Stimulated activated CD8-positive, alpha-beta memory T cell treated with anti-CD3 and anti-CD28 coated beads, Interleukin-2, amount 100 ng/mL, for 1 hour (primary cell): ENCODE measurements at regions not wholly inside any gene's neighbourhood (a gene's known extent, or its start where the extent isn't known, plus 50 kb on each side); places are given as distances from the start of the nearest gene placed in this dataset.

Experiments used
- DNase-seq, 2 donors: peaks; one replicate each; pipeline ENCODE4 v3.0.0-alpha.2; 2020; ENCODE audit warnings: low read depth in 2 of 2

DNA sequence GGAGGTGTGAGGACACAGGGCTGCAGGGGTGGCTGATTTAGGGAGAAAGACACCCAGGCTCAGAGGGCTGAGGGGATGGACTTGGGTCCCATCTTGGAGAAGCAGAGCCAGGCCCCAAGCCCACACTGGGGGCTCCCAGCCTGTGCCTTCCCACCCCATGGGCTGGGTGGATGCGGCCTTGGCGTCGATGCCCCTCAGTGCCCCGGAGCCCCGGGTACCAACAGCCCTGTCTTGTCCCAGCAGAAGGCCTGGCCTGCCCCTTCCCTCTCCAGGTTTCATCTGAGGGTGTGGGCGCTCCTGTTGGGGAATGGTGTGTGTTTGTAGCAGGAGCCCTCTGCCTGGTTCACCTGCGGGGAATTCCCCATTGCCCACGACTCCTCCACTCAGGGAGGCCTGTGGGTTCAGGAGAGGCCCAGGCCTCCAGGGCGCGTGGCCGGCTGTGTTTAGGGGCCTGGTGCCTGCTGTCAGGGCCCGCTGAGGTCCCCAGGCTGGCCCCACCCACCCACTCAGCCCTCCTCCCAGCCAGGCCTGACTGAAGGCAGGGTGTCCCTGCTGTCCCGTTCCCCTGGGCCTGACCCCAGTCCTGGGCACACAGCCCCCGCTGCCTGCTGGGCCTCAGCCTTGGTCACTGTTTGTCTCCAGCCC lies 51.1 kb upstream of the BEGAIN start:
- no peak for DNase-seq

DNA sequence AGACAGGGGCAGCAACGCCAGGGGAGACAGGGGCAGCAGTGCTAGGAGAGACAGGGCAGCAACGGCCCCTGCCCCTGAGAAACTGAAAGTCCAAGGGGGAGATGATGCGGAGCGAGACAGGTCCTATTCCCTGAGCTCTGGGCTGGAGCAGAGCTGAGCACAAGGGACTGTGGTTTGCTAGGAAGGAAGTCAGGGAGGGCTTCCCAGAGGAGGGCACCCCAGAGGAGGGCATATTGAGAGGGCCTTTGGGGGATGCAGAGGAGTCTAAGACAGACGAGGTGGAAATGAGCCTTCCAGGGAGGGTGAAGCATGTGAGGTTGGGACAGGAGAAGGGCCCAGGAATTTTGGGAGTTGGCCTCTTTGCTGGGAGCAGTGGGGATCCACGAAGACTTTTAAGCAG lies 52.1 kb upstream of the BEGAIN start:
- no peak for DNase-seq

DNA sequence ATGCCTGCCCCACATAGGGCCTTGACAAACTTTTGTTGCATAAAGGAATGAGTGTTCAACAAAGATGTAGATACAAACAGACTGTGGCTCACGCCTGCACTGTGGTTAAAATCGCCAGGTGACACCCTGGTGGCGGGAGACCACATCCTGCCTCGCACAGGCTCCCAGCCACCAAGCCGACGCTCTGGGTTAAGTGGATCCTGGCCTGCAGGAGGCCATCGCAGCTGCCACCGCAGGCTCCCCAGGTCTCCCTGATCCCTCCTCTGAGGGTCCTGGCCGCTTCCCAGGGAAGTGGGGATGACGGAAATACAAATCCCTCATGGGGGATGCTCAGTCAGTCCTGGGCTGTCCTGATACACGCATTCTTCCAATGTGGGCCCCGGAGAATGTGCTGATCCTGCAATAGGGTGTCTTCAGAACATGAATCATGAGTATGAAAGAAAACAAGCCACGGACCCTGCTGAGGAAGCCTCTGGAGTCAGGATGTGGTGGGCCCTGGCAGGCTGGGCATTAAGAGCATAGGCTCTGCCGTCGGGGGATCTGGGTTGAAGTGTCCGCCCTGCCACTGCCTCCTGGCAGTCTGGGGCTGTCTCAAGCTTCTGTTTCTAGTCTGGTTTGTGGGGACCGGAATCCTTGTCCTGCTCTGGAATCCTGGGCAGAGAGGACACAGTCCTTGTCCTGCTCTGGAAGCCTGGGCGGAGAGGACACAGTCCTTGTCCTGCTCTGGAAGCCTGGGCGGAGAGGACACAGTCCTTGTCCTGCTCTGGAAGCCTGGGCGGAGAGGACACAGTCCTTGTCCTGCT lies 53.5 kb upstream of the BEGAIN start:
- peak; percentile 43 to 52 for DNase-seq

DNA sequence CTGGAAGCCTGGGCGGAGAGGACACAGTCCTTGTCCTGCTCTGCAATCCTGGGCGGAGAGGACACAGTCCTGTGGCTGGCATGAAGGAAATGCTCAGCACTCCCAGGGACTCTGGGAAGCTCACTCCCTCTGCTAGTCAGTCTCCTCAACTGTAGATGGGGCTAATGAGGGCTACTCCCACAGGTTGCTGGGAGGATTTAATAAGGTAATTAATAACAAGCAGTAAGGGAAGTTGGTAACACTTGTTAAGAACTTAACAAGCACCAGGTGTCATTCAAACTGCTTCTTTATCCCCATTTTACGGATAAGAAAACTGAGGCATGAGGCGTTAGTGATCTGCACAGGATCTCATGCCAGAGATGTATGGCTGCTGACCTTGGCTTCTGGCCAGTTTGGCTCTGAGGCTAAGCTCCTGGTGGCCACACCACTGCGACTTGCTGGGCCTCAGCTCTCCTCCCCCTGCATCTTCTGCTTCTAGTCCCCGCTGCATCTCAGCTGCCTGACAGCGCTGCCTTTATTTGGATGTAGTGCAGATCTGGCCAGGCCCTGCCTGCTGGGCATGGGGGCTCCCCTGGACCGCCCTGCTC lies 54.1 kb upstream of the BEGAIN start:
- DNase-seq: no peak

DNA sequence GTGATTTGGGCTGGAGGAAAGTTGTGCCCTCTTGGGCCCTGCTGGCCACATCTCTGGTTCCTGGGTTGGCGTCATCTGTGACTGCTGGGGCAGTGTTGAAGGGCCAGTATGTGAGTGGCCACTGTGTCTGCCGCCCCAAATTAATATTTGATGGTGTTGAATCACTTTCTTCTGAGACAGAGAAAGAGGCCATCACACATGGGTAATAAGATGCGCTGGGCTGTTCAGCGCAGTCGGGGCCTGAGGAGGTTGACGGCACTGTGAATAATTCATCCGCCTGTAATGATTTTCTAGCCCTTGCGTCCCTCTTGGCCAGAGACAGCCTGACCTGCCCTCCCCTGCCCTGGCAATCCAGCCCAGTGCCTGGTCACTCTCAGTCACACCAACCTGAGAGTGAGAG lies 56.2 kb upstream of the BEGAIN start:
- no peak for DNase-seq

DNA sequence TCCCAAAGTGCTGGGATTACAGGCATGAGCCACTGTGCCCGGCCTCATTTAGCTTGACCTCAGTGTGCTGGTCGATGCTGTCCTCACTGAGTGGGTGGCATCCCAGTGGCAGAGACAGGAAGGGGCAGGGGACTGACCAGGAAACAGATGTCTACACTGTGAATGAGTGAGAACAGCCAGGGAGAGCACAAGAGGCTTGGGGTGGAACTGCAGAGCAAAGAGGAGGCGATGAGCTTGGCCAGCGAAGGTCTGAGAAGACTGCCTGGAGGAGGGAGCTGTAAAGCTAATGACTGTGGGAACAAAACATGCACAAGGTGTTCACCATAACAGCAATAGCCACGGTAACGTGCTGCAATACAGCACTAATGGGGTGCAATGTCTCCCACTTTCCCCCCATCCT lies 57.2 kb upstream of the BEGAIN start:
- DNase-seq: no peak

DNA sequence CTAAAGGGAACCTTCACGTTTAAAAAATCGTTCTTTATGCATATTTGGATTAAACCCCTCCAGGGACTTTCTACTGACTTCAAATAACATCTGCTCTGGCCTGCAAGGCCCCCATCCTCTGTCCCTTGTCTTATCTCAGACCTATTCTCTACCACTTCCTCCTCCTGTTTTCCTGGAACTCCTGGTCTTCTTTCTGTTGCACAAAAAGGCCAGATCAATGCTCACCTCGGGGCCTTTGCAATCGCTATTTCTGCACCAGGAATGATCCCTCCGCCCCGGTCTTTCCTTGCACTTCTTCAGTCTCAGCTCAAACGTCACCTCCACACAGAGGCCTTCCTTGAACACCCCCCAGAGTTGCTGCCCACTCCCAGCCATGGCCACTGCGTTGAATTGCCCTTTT lies 57.6 kb upstream of the BEGAIN start:
- DNase-seq: no peak

DNA sequence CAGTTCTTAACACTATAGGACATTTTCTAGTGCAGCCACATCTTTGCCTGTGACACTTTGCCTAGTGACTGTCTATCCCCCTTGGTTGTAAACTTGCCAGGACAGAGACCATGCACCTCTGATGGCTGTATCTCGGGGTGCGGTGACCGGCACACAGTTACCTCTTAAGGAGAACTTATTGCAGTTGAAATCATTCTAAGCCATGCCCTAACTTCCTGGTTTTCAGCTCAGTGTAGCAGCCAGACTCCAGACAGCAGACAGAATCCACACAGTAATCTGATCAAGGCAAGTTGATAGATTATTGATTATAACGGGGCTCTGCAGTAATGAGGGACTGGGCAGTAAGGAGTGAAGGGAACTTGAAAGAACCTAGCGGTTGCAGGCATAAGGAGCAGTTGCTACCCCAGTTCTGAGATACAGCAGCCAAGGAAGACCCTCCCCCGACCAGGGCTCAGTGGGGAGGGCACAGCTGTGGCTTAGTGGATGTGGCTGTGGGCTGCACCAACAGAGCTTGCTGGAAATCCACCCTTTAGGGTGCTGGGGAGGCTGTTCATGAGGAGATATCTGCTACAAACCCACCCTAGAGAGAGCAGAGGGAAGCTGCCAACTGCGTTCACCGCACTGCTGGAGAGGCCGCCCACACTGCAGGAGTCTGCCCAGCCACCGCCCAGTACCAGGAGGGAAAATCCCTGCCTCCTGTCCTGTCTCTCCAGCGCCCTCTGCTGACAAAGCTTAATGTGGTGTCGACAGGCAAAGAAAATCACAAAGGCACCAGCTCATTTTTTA lies 58.2 kb upstream of the BEGAIN start:
- DNase-seq: peak; percentile 63 to 75

DNA sequence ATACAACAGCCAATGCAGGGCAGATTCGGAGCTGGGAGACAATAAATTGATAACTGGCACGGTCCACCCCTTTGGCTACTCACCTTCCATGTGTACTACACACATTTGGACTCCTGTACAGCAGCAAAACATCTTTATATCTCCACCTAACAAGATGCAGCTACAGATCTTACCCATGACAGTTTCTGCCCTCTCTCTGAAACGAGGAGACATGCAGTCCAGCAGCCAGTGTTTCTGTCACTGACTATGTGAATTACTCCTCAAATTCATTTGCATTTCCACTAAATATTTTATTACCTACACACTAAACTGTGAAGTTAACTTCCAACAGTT lies 58.7 kb upstream of the BEGAIN start:
- no peak for DNase-seq

DNA sequence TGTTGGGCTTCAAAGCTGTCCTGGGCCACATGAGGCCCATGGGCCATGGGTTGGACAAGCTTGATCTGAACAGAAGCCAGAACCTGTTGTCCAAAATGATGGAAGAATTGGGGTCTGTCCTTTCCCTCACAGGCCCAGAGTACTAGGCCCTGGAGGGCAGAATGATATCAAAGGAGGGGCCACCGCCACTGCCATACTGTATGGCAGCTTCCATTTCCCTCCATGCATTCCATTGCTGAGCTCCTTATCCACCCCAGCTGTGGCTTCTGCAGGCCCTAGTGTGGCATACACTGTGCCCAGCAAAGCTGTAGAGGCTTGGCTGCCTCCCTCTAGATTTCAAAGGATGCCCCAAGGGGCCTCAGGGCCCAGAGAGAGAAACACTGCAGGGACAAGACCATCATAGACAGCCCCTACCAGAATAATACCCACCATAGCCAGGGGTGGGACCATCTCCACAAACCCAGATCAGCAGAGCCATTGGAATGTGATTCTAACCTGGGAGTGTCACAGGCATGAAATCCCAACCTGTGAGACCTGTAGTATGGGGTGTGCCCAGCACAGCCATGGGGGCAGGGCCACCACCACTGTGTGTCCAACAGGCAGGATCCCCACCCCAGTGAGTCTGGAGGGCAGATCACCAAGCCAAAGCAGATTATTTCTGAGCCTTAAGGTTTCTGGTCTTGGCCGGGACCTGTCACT lies 61.4 kb upstream of the BEGAIN start:
- DNase-seq: no peak

DNA sequence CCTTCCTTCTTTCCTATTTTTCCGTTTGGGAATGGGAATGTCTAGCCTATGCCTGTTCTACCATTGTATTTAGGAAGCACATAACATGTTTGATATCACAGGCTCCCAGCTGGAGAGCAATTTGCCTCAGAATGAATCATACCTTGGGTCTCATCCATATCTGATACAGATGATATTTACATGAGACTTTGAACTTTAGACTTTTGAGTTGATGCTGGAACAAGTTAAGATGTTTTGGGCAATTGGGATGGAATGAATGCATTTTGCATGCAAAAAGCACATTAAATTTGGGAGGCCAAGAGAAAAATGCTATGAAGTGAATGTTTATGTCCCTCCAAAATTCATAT lies 61.9 kb upstream of the BEGAIN start:
- no peak for DNase-seq

DNA sequence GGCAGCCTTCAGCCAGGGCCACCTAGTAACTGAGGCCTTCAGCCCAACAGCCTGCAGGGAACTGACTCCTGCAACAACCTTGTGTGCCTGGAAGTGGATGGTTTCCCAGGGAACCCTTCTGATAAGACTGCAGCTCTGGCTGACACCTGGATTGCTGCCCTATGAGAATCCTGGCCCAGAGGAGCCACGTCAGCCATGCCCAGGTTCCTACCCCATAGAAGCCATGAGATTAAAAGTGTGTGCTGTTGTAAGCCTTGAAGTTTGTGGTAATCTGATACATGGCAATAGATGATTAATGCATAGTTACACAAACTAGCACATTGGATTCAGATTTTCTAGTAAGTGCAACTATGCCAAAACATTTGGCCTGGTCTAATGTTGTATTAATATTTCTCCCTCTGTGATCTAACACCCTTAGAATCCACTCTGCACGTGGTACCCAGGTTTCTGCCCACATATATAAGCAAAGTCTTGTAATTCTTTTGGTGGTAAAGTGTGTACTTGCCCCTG lies 64.8 kb upstream of the BEGAIN start:
- no peak for DNase-seq

DNA sequence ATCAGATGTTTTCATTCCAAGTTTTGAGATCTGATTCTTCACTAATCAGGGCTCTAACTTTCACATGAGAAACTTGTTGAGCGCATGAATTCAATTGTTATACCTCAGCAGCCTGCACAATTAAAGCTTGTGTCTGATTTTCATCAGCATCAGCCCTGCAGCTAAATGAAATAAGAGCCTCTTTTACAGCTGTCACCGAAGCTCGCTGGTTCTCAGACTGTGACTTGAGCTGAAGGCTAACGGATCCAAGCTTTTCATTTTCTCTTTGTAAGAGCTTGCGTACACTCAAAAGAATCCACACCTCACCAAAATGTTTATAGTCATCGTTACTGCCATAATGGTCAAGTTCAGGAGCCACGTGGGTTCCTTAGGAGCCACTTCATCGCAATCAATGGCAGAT lies 65.5 kb upstream of the BEGAIN start:
- no peak for DNase-seq

DNA sequence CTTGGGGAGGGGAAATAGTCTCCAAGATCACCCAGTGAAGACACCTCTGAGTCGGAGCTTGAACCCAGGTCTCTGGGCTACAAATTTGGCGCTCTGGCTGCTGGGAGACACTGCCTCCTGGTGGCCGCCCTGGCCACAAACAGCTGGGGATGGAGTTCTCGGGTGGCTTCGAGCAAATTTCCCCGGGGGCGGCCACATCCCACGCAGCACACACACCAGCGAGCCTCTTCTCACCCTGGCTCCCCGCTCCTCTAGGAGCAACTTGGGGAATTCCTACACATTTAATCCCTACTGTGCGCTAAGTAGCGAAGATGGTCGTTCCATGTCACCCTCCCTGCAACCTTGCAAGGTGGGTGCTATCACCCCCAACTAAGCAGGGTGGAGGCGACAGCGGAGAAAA lies 66.2 kb upstream of the BEGAIN start:
- DNase-seq: no peak

DNA sequence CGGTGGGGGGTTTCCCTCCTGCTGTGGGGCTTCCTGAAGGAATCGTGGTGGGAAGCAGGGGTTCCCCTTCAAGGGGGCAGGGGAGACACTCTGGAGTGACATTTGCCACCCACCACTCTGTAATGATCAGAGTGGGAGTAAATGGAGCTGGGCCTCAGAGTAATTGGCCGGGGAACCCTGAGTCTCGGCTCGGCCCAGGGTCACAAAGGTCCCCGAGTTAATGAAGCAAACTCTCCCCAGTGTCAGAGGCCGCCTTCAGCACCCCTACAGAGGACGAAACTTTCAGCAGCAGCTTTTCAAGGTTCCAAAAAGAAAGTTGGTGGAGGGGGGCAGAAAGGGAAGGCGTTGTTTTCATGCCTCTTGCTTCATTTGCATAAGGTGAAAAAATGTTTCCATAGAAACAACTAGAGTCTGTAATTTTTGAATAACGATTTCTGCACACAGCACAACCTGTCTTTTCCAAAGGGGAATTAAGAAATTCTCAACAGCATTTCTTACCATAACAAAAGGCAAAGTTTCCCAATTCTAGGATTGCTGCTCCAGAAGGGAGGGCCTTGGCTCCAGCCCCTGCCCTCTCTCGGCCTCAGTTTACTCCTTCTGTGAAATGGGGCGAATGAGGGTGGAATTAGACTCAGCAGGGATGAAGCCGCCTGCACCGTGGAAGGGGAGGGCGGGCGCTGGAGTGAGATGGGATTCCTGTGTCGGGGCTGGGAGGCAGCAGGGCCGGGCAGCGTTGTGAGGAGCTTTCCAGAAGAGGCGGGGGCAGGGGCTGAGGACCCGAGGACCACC lies 67.0 kb upstream of the BEGAIN start:
- DNase-seq: no peak

DNA sequence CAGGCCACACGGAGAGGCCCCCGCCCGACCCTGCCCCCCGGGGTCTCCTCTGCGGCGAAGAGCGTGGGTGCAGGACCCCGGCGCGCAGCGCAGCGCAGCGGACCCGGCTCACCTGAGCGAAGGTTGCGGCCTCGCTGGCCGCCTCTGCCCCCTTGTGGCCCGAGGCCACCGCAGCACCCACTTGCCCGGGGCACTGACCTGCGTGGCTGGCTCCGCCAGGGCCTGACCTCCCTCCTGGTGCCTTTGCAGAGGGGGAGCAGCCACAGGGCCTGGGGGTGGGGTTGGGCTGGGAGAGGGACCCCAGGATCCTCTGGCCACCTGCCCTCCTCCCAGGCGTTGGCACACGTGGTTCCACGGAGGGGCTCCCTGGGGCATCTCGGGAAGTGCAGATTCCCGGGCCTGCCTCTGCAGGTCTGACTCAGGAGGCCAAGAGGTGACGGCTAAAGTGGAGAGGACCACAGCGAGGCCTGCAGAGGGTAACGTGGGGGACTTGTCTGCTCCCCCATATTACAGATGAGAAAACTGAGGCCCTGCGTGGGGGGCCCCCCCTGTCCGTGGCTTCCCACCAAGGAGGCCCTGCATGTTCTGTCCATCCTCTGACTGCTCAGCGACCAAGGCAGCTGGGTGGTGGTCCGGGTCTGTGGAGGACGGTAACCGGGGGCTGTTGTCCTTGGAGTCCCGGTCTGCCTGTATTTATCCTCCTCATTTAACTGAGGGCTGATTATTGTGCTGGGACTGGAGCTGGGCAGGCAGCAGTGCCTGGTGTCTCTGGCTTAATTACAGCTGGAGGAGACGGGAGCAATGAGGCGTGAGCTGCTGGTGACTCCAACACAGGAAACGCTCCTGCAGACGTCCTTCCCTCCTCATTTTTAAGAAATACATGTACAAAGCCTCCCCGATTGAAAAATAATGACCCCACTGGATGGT lies 67.9 kb upstream of the BEGAIN start:
- no peak for DNase-seq

DNA sequence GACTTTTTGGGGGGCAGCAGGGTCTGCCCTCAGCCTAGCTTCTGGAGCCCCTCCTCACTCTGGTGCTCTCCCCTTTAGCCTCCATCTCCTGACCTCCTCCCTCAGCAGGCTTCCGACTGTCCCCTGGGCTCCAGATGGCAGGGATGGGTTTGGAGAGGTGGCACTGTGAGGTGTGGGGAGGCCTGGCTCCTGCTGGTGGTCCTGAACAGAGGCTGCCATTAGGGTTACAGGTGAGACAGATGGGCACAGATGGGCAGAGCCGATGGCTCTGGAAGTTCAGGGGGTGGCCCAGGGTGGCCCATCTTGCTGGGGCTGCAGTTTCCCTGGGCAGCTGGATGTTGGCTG lies 68.5 kb upstream of the BEGAIN start:
- no peak for DNase-seq

DNA sequence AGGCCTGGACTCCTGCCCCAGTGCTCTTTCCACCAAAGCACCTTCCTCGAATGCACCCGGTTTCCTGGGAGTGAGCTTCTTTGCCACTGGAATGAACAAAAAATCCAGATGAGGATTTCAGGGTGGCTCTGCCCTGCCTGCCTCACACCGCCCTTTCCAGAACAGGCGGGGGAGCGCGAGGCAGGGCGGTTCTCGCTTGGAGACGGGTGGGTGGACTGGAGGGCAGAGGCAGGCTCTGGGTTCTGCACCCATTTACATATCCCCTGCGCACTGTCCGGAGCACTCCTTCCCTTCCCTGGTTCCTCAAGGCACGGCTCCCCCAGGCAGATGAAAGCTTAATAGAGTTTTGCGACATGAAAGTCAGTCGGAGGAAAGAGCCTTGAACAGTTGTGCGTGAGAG lies 69.7 kb upstream of the DLK1 start:
- no peak for DNase-seq

DNA sequence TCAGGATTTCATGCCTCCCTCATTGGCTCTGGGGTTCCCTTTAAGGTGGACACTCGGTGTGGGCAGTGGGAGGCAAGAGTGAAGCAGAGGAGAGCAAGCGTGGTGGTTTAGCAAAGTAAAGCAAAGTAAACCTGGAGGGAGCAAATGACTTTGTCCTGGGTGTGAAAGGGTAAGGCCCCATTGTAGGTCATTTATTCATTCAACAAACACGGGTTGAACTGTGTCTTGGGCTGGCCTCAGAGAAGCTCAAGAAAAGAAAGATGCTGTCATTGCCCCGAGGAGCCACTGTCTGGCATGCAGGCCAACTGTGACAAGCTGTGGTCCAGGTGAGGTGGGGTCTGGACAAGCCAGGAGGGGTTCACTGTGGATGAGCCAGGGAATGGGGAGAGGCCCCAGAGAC lies 68.9 kb upstream of the DLK1 start:
- no peak for DNase-seq
